Mammary epithelial cell (primary cell): ENCODE measurements at regions not wholly inside any gene's neighbourhood (a gene's known extent, or its start where the extent isn't known, plus 50 kb on each side); places are given as distances from the start of the nearest gene placed in this dataset.

Source experiments
- CTCF ChIP-seq, 2 donors: IDR thresholded peaks in 1 of 2; conservative IDR thresholded peaks in 1 of 2; 2 replicates each; pipeline ENCODE4 v1.5.1; 2011 to 2012; ENCODE audit warnings: inconsistent platforms in 2 of 2, low read length in 2 of 2, mild to moderate bottlenecking in 2 of 2, control low read depth in 1 of 2, low read depth in 1 of 2; ENCODE audit not compliant: insufficient read depth in 1 of 2; ENCODE audit errors: extremely low read depth in 1 of 2
- EZH2 ChIP-seq: IDR thresholded peaks from 2 replicates; pipeline ENCODE4 v1.6.1; 2012; ENCODE audit warnings: low read length, inconsistent platforms, borderline replicate concordance

DNA sequence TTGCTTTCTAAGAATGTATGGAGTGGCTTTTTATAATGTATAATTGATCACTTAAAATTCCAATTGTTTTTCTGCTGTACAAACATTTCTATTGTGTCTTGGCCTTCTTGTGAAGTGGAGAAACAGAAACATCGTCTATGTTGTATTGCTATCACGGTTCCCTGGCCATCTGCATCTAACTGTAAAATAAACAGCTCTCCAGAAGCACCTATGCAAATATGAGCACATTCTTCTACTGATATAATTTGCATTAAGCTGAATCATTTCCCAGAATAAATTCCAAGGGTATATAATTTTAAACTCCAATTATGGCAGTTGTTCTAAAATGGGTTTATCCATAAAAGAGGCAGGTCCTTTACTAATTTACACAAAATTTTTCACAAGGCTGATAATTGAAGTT is 261.6 kb upstream of the STS start:
- TF ChIP-seq CTCF (conservative IDR thresholded peaks at IDR 0.05 in 1 of 2, IDR thresholded peaks at IDR 0.05 in 1 of 2; ENCODE audit: extremely low read depth in 1 of 2, insufficient read depth in 1 of 2, low read depth in 1 of 2, low read length in 2 of 2), result no peak
- TF ChIP-seq EZH2, result no peak
